NCI-H2029 treated with DMSO at 0.1 percent for 48 hours (cell line): ENCODE measurements at regions not wholly inside any gene's neighbourhood (a gene's known extent, or its start where the extent isn't known, plus 50 kb on each side); places are given as distances from the start of the nearest gene placed in this dataset.

ENCODE experiments used
- DNase-seq: peaks from one replicate; lab custom pipeline; 2025; lab: John Stamatoyannopoulos, UW

DNA sequence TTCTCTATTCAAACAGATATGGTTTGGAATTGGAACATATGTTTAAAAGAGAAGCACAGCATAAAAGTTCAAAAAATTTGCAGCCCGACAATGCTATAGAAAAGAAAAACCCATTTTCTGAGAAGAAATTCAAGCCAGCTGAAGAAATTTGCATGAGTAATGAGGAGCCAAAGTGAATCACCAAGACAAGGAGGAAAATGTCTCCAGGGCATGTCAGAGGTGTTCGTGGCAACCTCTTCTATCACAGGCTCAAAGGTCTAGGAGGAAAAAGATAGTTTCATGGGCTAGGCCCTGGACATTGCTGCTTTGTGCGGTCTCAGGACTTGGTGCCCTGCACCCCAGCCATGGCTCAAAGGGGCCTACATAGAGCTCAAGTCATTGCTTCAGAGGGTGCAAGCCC lies 134.8 kb upstream of the ADAMTS16 start:
- no peak for DNase-seq

DNA sequence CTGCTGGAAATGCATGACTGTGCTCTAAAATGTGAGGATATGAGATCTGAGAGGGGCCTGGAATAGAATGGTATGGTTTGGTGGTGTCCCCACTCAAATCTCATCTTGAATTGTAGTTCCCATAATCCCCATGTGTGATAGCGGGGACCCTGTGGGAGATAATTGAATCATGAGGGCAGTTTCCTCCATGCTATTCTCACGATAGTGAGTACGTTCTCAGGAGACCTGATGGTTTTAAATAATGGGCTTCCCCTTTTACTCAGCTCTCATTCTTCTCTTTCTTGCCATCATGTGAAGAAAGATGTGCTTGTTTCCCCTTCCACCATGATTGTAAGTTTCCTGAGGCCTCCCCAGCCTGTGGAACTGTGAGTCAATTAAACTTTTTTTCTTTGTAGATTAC lies 133.6 kb upstream of the ADAMTS16 start:
- DNase-seq: no peak

GRCh38 chr5:5009240-5009639 lies 130.9 kb upstream of the ADAMTS16 start:
- DNase-seq: no peak

DNA sequence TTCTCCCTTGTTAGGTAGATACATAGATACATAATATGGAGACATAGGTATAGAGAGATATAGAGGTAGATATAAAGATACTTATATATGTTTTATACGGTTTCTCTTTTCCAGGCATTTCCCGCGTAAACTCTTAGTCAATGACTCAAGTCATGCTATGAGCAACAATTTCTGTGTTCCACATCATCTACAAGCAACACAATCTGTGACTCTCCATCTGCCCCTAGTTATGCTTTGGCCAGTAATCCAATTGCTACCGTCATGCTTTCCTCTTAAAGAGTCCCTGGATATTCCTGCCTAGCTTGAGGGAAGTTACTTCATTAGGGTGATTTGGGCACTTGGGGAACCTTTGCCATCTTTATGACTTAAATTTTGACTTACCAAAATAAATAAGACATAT lies 129.0 kb upstream of the ADAMTS16 start:
- DNase-seq: no peak

- no peak for DNase-seq
These were observed 125.4 kb upstream of the ADAMTS16 start for GRCh38 chr5:5014586-5015235.

GRCh38 chr5:5017827-5018577 lies 122.1 kb upstream of the ADAMTS16 start:
- no peak for DNase-seq

DNA sequence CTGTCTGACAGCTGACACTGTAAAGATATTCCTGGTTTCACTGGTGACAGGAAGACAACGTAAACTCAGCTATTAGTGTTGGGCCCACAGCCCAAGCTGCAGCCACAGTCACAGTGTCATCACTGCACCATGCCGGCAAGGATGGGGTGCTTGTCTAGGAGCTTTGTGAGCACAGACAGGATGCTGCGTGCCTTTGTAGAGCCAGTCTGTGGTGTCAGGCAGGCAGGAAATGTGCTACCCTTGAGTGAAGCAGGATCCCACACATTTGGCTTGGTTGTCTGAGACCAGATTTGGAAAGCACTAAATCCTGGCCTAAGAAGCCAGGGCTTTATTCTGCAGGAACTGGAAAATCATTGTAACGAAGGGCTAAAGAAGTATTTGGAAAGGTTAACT lies 121.6 kb upstream of the ADAMTS16 start:
- DNase-seq: no peak

DNA sequence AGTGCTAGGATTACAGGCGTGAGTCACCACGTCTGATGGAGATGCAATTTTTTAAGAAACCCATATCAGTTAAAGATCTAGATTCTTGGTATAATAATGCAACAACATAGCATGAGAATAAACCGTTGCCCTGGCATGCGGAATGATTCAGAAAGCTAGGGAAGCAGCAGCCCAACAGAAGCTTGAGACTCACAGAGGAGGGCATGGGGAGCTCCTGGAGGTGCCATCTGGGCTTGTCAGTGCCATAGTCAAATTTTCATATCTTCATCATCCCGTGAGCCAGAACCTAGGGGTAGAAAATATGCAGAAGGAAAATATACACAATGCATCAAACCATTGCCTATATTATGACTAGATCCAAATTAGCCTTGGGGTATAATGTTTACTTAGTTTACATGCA lies 118.7 kb upstream of the ADAMTS16 start:
- DNase-seq: no peak

DNA sequence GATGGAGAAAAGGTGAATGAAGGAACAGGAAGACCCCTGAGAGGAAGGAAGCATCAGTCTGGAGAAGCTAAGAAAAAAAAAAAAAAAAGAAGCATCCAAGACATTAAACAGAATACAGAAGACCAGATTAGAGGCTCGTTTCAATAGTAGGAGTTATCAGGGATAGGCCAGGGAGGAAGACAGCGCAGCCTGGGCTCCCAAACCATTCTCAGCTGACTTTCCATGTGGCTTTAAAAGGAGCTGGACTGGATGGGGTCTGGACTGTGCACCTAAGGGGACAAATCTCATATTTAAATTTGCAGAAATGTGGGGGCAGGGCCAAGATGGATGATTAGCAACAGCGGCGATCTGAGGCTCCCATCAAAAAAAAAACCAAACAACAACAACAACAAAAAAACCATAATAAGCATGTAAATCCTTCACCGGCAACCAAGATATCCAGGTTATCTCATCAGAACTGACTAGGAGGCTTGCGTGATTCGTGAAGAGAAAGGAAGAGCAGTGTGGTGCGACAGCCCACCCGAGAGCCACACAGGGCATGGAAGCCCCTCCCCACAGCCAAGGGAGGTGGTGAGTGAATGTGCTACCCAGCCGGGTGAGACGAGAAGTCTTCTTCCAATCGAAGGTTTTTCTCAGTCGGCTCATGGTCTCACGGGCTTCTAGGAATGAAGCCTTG lies 114.9 kb upstream of the ADAMTS16 start:
- DNase-seq: no peak

DNA sequence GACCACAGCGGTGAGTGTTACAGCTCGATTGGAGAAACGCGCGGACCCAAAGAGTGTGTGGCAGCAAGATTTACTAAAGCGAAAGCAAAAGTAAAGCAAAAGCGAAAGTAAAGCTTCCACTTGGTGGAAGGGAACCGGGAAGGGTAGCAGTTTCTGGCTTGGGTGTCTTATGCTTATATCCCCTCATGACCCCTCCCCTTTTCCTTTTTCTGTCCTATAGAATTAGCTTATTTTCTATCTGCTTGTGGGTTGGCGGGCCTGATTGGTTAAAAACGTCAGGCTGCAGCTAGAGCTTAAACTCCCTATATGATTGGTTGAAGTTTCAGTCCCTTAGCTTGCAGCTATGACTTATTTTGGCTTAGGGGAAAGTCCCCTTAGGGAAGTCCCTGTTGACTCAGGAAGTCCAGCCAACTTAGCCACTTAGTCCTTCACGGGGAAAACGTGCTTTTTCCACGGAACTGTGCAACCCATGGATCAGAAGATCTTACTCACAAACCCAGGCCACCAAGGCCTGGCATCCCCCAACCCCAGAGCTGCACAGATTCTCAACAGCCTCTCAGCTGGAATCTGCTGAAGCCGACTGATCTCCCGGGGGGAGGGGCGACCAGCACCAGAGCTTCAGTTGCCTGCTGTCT lies 114.2 kb upstream of the ADAMTS16 start:
- DNase-seq: peak; percentile 84

- no peak for DNase-seq
These were observed 113.7 kb upstream of the ADAMTS16 start for GRCh38 chr5:5026409-5026785.

DNA sequence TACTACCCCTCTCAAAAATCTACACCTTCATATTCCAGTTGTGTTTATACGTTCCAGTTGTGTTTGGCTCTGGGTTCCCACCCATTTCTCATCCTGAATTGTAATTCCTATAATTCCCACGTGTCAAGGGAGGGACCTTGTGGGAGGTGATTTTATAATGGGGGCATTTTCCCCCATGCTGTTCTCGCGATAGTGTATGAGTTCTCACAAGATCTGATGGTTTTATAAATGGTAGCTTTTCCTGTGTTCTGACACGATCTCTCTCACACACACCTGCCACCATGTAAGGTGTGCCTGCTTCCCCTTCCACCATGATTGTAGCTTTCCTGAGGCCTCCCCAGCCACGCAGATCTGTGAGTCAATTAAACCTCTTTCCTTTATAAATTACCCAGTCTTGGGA lies 108.5 kb upstream of the ADAMTS16 start:
- DNase-seq: no peak

- no peak for DNase-seq
These were observed 102.5 kb upstream of the ADAMTS16 start for GRCh38 chr5:5037674-5038073.

- DNase-seq: no peak
These were observed 100.2 kb upstream of the ADAMTS16 start for GRCh38 chr5:5039918-5040317.

DNA sequence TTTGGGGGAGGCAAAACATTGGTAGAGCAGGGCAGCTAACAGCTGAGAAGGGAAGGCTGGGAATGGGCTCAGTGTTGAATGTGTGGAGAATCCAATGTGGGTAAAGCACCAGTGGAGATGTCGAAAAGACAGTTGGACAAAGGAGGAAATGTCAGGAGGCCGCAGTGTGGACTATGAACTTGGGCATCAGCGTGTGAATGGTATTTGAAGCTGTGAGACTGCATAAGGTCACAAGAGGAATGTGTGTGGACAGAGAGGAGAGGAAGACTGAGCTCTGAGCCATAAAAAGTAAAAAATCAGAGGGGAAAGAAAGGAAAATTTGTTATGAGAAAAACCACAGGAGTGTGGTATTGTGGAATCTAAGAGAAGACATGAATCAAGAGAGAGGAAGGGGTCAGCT lies 99.4 kb upstream of the ADAMTS16 start:
- no peak for DNase-seq

DNA sequence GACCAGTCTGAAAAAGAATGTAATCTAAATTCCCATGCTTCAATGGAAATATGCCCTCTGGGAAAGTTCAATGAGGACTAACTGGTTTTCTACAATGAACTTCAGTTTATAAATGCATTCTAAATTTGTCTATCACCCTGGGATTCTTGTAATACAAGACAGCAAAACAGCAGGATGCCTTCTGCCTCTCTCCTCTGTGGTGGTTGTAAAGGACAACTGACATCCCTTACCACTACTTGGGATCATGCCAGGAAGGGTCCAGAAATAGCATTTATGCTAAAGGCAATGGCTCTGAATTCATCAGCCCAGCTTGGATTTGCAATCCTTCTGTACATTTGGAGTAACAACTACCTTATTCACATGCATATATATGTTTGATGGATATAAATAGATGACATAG lies 97.3 kb upstream of the ADAMTS16 start:
- no peak for DNase-seq

DNA sequence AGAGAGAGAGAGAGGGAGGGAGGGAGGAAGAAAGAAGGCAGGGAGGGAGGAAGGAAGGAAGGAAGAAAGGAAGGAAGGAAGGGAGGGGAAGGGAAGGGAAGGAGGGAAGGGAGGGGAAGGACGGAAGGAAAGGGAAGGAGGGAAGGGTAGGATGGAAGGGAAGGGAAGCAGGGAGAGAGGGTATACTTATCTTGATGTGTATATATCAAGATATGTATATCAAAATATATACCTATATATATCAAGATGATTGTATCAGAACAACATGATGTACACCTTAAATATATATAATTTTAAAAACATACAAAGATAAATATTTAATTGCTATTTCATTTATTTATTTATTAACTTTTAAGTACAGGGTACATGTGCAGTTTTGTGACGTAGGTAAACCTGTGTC lies 96.8 kb upstream of the ADAMTS16 start:
- no peak for DNase-seq

GRCh38 chr5:5044247-5044840 lies 95.8 kb upstream of the ADAMTS16 start:
- DNase-seq: no peak

- DNase-seq: no peak
These were observed 93.2 kb upstream of the ADAMTS16 start for GRCh38 chr5:5046680-5047502.

GRCh38 chr5:5050801-5051200 lies 89.3 kb upstream of the ADAMTS16 start:
- no peak for DNase-seq

- no peak for DNase-seq
These were observed 84.4 kb upstream of the ADAMTS16 start for GRCh38 chr5:5055712-5056111.

DNA sequence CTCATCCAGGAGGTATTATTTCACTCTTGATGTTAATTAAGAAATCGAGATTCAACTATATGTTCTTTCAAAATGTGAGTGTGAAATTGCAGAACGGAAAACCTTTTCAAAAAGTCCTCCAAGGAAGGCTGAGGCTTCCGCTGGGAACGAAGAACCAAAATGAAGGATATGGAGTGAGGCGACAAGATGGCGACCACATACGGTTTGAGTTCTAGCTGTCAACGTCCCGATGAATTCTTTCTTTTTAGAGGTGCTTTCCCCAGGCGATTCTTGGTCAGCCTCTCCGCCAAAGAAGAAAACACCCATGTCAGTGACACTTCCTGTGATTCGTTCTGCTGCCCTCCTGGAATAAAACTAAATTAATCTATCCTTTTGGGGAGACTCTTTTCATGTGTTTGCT lies 78.3 kb upstream of the ADAMTS16 start:
- DNase-seq: no peak
